GM21576 (cell line): ENCODE measurements at regions not wholly inside any gene's neighbourhood (a gene's known extent, or its start where the extent isn't known, plus 50 kb on each side); places are given as distances from the start of the nearest gene placed in this dataset.

Experiments
- ATAC-seq: cut with Tn5 transposase; IDR thresholded peaks from one replicate; pipeline ENCODE4 v1.9.1; 2021; ENCODE audit warnings: mild to moderate bottlenecking, moderate library complexity; ENCODE audit not compliant: unreplicated experiment

- no peak for ATAC-seq
Measured at GRCh38 chr9:118459913-118460312, 755.7 kb downstream of the TLR4 start.

- ATAC-seq = no peak
Measured at GRCh38 chr9:118463419-118463818, 759.2 kb downstream of the TLR4 start.

GRCh38 chr9:118473521-118473920 lies 769.3 kb downstream of the TLR4 start:
- no peak for ATAC-seq

- no peak for ATAC-seq
Measured at GRCh38 chr9:118478752-118479151, 774.5 kb downstream of the TLR4 start.

- ATAC-seq = no peak
Measured at GRCh38 chr9:118482306-118482705, 778.1 kb downstream of the TLR4 start.

- ATAC-seq = no peak
Measured at GRCh38 chr9:118483677-118484076, 779.5 kb downstream of the TLR4 start.

GRCh38 chr9:118503236-118503635 lies 799.0 kb downstream of the TLR4 start:
- no peak for ATAC-seq

- no peak for ATAC-seq
Measured at GRCh38 chr9:118510711-118511110, 806.5 kb downstream of the TLR4 start.

- ATAC-seq = no peak
Measured at GRCh38 chr9:118515947-118516346, 811.7 kb downstream of the TLR4 start.

- no peak for ATAC-seq
Measured at GRCh38 chr9:118521261-118521660, 817.1 kb downstream of the TLR4 start.

- peak; percentile 94 for ATAC-seq
Measured at GRCh38 chr9:118522093-118523028, 818.2 kb downstream of the TLR4 start.

- no peak for ATAC-seq
Measured at GRCh38 chr9:118527261-118527660, 823.1 kb downstream of the TLR4 start.

- ATAC-seq = peak; percentile 50
Measured at GRCh38 chr9:118529210-118529609, 825.0 kb downstream of the TLR4 start.

GRCh38 chr9:118529624-118530214 lies 825.5 kb downstream of the TLR4 start:
- peak; percentile 82 for ATAC-seq

GRCh38 chr9:118532592-118532991 lies 828.4 kb downstream of the TLR4 start:
- no peak for ATAC-seq

- ATAC-seq = no peak
Measured at GRCh38 chr9:118533101-118533500, 828.9 kb downstream of the TLR4 start.

- ATAC-seq = no peak
Measured at GRCh38 chr9:118533850-118534249, 829.6 kb downstream of the TLR4 start.

- no peak for ATAC-seq
Measured at GRCh38 chr9:118536153-118536552, 832.0 kb downstream of the TLR4 start.

GRCh38 chr9:118538959-118539358 lies 830.3 kb downstream of the BRINP1 start:
- no peak for ATAC-seq

- ATAC-seq = no peak
Measured at GRCh38 chr9:118553465-118553864, 815.8 kb downstream of the BRINP1 start.

- ATAC-seq = no peak
Measured at GRCh38 chr9:118554987-118555386, 814.2 kb downstream of the BRINP1 start.

GRCh38 chr9:118558026-118558425 lies 811.2 kb downstream of the BRINP1 start:
- no peak for ATAC-seq
